Nephron progenitor cell (in vitro differentiated cells): ENCODE measurements at regions not wholly inside any gene's neighbourhood (a gene's known extent, or its start where the extent isn't known, plus 50 kb on each side); places are given as distances from the start of the nearest gene placed in this dataset.

Source experiments
- DNase-seq: peaks from one replicate; pipeline ENCODE4 v3.0.0; 2021
- H3K27ac Mint-ChIP-seq: 2 replicates; pipeline ENCODE4 v1.8.0; 2021; ENCODE audit warnings: mild to moderate bottlenecking, moderate library complexity, mixed read lengths
- H3K27me3 Mint-ChIP-seq: 2 replicates; pipeline ENCODE4 v1.8.0; 2021; ENCODE audit warnings: mild to moderate bottlenecking, low read depth, mixed read lengths; ENCODE audit not compliant: poor library complexity
- H3K36me3 Mint-ChIP-seq: 2 replicates; pipeline ENCODE4 v1.8.0; 2021; ENCODE audit warnings: low read depth, mixed read lengths
- H3K4me1 Mint-ChIP-seq: 2 replicates; pipeline ENCODE4 v1.8.0; 2021; ENCODE audit warnings: mixed read lengths
- H3K4me3 Mint-ChIP-seq: 2 replicates; pipeline ENCODE4 v1.8.0; 2021; ENCODE audit warnings: mild to moderate bottlenecking, moderate library complexity, mixed read lengths
- H3K9me3 Mint-ChIP-seq: 2 replicates; pipeline ENCODE4 v1.8.0; 2021; ENCODE audit warnings: mild to moderate bottlenecking, moderate library complexity, mixed read lengths
- TF ChIP-seq, protein P1 (sequence below): fragments of 200-600 bp; sonication (generic); IDR thresholded peaks from 2 replicates; pipeline ENCODE4 v1.5.0; 2021; ENCODE audit warnings: antibody characterized with exemption

DNA sequence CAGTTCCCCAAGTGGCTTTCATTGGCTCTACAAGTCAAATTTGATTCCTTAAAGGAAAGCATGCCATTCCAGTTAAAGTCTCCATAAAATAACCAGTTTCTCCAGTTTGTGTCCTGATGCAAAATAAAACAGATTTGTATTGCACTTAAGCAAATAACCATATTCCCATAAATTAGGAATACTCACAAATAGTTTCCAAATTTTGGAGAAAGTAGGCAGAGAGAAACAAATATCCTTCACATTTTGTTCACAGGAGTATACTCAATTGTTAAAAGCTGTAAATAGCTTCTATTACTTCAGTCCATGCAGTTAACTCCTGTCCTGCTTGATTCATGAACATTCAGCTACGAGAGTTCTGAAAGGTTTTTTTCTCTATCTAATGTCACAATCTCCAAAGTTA lies 281.4 kb upstream of the RGS17 start:
- Mint-ChIP-seq H3K4me3 (no peak overlapping the region), H3K36me3 (no peaks in the 10 kb centered on the region)

GRCh38 chr6:153411070-153411648 lies 280.1 kb upstream of the RGS17 start:
- no peaks in the 10 kb centered on the region for H3K27me3 Mint-ChIP-seq
- DNase-seq: no peak
- peaks cover 5% of the 10 kb centered on the region for H3K9me3 Mint-ChIP-seq
- H3K27ac Mint-ChIP-seq: no peak overlapping the region
- H3K36me3 Mint-ChIP-seq: no peaks in the 10 kb centered on the region
- H3K4me3 Mint-ChIP-seq: no peak overlapping the region
- TF ChIP-seq, protein P1, sequence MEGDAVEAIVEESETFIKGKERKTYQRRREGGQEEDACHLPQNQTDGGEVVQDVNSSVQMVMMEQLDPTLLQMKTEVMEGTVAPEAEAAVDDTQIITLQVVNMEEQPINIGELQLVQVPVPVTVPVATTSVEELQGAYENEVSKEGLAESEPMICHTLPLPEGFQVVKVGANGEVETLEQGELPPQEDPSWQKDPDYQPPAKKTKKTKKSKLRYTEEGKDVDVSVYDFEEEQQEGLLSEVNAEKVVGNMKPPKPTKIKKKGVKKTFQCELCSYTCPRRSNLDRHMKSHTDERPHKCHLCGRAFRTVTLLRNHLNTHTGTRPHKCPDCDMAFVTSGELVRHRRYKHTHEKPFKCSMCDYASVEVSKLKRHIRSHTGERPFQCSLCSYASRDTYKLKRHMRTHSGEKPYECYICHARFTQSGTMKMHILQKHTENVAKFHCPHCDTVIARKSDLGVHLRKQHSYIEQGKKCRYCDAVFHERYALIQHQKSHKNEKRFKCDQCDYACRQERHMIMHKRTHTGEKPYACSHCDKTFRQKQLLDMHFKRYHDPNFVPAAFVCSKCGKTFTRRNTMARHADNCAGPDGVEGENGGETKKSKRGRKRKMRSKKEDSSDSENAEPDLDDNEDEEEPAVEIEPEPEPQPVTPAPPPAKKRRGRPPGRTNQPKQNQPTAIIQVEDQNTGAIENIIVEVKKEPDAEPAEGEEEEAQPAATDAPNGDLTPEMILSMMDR: no peak
- no peaks in the 10 kb centered on the region for H3K4me1 Mint-ChIP-seq

More for the DNA sequence above, 281.4 kb upstream of the RGS17 start:
- TF ChIP-seq, protein P1: no peak
- DNase-seq: no peak
- peaks cover 5% of the 10 kb centered on the region for H3K9me3 Mint-ChIP-seq
- H3K27ac Mint-ChIP-seq: no peak overlapping the region
- H3K4me1 Mint-ChIP-seq: no peaks in the 10 kb centered on the region
- no peaks in the 10 kb centered on the region for H3K27me3 Mint-ChIP-seq

DNA sequence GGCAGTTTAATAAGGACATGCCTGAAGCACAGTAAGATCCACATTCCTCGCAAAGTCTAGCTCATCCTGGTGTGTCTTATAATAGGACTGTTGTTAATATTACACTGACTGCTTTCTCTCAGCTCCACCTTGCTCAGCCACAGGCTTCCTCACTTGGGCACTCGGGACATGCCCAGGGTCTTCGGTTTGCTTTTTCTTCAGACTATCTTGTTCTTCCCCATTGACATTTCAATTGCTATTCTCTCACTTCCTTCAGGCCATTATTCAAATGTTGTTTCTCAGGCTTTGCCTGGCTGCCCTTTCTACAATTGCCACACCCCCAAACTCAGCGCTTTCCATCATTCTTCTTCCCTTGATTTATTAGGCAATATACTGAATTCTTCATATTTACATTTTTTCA lies 274.8 kb upstream of the RGS17 start:
- peak overlapping the region; percentile 0 for H3K27ac Mint-ChIP-seq
- H3K4me1 Mint-ChIP-seq: peaks cover 9% of the 10 kb centered on the region
- no peaks in the 10 kb centered on the region for H3K27me3 Mint-ChIP-seq
- no peaks in the 10 kb centered on the region for H3K36me3 Mint-ChIP-seq
- no peak for DNase-seq
- TF ChIP-seq, protein P1: no peak
- H3K4me3 Mint-ChIP-seq: no peak overlapping the region
- no peaks in the 10 kb centered on the region for H3K9me3 Mint-ChIP-seq

DNA sequence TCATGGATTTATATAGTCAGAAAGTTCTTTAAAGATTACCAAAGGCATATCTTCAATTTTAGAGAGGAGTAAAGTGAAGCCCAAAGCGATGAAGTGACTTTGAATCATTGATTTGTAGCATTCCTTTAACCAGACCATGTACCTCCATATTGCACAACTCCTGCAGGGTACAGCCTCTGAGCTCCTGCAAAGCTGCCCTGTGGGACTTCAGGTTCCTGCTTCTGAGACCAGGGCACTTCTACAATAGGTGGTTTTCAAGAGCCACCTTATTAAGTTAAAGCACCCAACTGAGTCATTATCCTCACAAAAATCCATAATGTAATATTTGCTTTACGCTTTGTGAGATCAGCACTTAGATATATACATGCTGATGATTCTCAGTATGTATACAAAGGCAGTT lies 270.7 kb upstream of the RGS17 start:
- TF ChIP-seq, protein P1: no peak
- Mint-ChIP-seq H3K36me3 (no peaks in the 10 kb centered on the region), H3K4me1 (peaks cover 14% of the 10 kb centered on the region), H3K27ac (no peak overlapping the region), H3K27me3 (no peaks in the 10 kb centered on the region), H3K4me3 (no peak overlapping the region), H3K9me3 (no peaks in the 10 kb centered on the region)
- DNase-seq: no peak

GRCh38 chr6:153392156-153392555 lies 261.1 kb upstream of the RGS17 start:
- DNase-seq: no peak
- Mint-ChIP-seq H3K27me3 (no peaks in the 10 kb centered on the region), H3K27ac (no peak overlapping the region), H3K9me3 (no peaks in the 10 kb centered on the region), H3K4me3 (no peak overlapping the region), H3K4me1 (no peaks in the 10 kb centered on the region), H3K36me3 (no peaks in the 10 kb centered on the region)
- TF ChIP-seq, protein P1: no peak

DNA sequence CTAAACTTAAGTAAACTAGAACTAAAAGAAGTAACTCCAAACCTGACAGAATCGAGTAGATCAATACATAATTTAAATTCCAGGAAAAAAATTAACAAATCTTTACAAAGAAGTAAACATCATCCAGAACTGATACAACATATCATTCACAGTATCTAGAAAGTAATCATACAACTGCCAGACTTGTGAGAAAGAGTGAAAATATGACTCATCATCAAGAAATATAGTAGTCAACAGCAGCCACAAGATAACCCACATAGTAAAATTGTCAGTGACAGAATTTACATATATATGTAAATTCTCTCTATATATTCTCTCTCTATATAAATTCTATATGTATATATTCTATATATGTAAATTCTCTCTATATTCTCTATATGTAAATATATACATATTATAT lies 242.8 kb upstream of the RGS17 start:
- H3K27me3 Mint-ChIP-seq: no peaks in the 10 kb centered on the region
- H3K9me3 Mint-ChIP-seq: no peaks in the 10 kb centered on the region
- H3K36me3 Mint-ChIP-seq: no peaks in the 10 kb centered on the region
- TF ChIP-seq, protein P1: no peak
- no peak overlapping the region for H3K27ac Mint-ChIP-seq
- no peak overlapping the region for H3K4me3 Mint-ChIP-seq
- no peaks in the 10 kb centered on the region for H3K4me1 Mint-ChIP-seq
- no peak for DNase-seq
